NT2/D1 (cell line): ENCODE measurements at regions not wholly inside any gene's neighbourhood (a gene's known extent, or its start where the extent isn't known, plus 50 kb on each side); places are given as distances from the start of the nearest gene placed in this dataset.

ENCODE experiments used
- SUZ12 ChIP-seq: IDR thresholded peaks from 2 replicates; pipeline ENCODE4 v1.6.1; 2011; ENCODE audit not compliant: insufficient read length, insufficient read depth; ENCODE audit errors: extremely low read depth
- ZNF274 ChIP-seq: IDR thresholded peaks from 2 replicates; pipeline ENCODE4 v1.6.1; 2011; ENCODE audit warnings: mild to moderate bottlenecking, low read depth, low read length

DNA sequence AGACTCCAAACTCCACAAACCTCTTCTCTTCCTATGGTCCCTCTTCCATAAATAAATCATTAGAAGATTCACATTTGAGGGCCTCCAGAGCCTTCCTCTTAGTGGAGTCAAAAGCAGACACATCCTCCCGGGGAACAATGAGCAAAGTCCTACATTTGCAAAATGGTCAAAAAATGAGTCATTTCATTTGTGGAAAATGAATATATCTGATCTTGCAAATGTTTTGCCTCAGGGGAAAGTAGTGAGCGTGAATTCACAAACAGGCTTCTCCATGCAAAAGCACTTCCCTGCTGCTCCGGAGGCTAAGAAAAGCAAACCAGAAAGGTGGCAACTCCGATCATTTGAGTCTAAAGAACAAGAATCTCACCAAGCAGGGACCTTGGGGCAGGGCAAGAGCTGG lies 86.7 kb upstream of the IQSEC1 start:
- no peak for TF ChIP-seq SUZ12
- TF ChIP-seq ZNF274 = no peak
